ENCODE measurements at regions not wholly inside any gene's neighbourhood (a gene's known extent, or its start where the extent isn't known, plus 50 kb on each side); places are given as distances from the start of the nearest gene placed in this dataset.

DNA sequence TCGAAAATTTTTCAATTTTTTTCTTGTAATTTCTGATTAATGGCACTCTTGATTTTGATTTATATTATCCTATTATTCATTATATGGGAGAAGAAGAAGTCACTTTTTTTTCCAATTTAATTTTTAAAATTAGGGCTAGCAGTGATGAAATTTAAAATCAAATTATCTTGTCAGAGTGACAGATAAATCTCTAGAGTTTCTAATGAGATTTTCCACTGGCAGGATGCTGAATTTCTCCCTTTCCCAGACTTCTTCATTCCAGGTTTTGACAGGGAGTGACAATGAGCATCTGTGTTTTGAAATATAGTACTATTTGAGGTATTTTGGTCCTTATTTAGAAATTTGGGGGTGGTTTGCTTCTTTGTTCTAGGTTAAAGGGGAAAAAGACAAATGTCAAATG, 2274.1 kb downstream of the MAT2B start:
- DNase-seq (ENCODE audit: low read depth in 4 of 4, low spot score in 2 of 4) = no peak

DNA sequence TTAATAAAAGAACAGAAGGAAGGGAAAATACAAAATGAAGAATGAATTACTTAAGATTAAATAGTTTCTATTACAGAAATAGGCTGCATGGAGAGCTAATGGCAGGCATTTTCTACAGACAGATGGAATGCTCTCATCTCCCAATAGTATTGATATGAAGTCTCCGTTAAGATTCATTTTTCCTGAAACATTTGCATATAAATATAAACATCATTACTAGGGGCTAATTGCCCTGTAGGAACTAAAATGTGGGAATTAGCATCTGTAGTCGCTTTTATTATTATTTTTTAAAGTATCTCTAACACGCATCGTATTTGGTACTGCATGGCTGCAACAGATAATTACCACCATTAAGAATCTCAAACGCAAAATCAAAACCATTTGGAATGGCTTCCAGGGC, 2275.5 kb downstream of the MAT2B start:
- DNase-seq (ENCODE audit: low read depth in 4 of 4, low spot score in 2 of 4) = no peak

GRCh38 chr5:165781738-165782137, 2276.3 kb downstream of the MAT2B start:
- no peak for DNase-seq (ENCODE audit: low read depth in 4 of 4, low spot score in 2 of 4)

GRCh38 chr5:165783024-165783423, 2277.6 kb downstream of the MAT2B start:
- DNase-seq (ENCODE audit: low read depth in 4 of 4, low spot score in 2 of 4) = no peak

- DNase-seq (ENCODE audit: low read depth in 4 of 4, low spot score in 2 of 4) = no peak
These were observed 2280.7 kb downstream of the MAT2B start for GRCh38 chr5:165786073-165786472.

DNA sequence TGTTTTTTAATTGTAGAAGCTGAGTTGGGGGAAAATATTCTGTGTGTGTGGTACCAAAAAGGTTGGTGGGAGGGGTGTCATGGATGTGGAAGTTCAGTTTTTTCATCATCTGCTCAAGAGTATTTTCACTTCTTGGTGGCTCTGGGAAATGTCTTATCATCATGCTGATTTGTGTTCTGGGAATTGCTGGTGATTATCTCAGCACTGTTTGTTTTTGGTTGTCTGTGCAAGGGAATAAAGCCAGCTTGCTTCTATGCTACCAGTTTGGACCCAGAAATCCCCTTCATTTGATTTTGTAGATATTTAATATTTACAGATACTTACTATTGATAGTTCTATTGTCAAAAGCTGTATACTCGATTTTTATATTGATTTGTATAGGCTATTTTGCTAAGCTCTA, 2289.7 kb downstream of the MAT2B start:
- DNase-seq (ENCODE audit: low read depth in 4 of 4, low spot score in 2 of 4) = no peak

DNA sequence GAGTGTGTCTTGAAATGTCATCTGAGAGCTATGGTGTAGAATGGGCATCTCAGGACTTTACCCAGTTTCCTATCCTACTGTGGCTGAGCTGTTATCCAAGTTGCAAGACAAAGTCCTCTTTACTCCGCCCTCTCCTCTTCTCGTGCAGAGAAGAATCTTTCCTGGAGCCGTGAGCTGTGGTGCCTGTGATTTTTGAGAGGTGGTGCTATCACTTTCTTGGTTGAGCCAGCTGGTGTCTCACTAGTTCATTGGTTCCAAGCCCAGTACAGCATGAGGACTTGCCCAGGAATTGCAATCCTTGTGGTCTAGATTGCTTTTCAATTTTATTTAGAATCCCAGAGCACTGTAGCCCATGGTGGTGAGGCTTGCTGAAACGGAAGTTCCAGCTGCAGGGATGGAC, 2300.3 kb downstream of the MAT2B start:
- no peak for DNase-seq (ENCODE audit: low read depth in 4 of 4, low spot score in 2 of 4)

GRCh38 chr5:165808335-165808734, 2302.9 kb downstream of the MAT2B start:
- no peak for DNase-seq (ENCODE audit: low read depth in 4 of 4, low spot score in 2 of 4)

GRCh38 chr5:165809914-165810313, 2304.5 kb downstream of the MAT2B start:
- no peak for DNase-seq (ENCODE audit: low read depth in 4 of 4, low spot score in 2 of 4)

DNA sequence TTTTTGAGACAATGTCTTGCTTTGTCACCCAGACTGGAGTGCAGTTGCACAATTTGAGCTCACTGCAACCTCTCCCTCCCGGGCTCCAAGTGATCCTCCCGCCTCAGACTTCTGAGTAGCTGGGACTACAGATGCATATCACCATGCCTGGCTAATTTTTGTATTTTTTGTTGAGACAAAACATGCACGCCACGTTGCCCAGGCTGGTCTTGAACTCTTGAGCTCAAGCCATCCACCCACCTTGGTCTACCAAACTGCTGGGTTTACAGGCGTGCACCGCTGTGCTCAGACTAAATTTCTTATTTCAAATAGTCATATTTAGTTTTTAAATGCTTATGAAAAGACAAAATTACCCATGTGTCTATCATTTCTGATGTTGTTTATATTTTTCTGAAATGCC, 2324.1 kb downstream of the MAT2B start:
- DNase-seq (ENCODE audit: low read depth in 4 of 4, low spot score in 2 of 4) = no peak

GRCh38 chr5:165834891-165835290, 2329.5 kb downstream of the MAT2B start:
- DNase-seq (ENCODE audit: low read depth in 4 of 4, low spot score in 2 of 4) = no peak

DNA sequence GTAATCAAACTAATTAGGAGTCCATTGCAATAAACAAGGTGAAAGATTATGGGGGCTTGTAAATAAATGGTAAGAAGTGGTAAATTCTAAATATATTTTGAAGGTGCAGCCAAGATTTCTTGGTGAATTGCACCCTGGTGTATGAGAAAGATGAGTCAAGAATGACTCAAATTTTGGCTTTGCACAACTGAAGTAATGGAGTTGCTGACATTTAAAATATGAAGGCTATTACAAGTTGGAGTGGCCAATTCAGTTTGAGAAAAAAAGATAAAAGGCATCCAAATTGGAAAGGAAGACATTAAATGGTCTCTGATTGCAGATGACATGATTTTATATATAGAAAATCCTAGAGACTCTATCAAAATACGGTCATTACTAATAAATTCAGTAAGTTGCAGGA, 2330.6 kb downstream of the MAT2B start:
- DNase-seq (ENCODE audit: low read depth in 4 of 4, low spot score in 2 of 4) = no peak

DNA sequence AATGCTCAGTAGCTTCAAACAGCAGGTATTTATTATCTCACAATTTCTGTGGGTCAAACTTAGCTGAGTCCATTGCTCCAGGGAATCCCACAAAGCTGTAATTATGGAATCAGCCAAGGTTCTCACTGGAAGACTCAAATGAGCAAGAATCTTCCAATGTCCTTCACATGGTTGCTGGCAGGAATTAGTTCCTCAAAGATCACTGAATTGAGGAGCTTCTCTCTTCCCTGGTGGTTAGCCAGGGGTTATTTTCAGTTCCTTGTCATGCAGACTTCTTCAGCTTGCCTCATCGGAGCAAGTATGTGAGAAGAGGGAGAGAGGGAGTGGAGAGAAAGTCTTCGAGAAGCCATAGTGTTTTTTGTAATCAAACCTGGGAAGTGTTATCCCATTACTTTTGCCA, 2331.9 kb downstream of the MAT2B start:
- DNase-seq (ENCODE audit: low read depth in 4 of 4, low spot score in 2 of 4) = no peak

- no peak for DNase-seq (ENCODE audit: low read depth in 4 of 4, low spot score in 2 of 4)
These were observed 2339.2 kb downstream of the MAT2B start for GRCh38 chr5:165844571-165844970.

GRCh38 chr5:165858118-165858517, 2352.7 kb downstream of the MAT2B start:
- no peak for DNase-seq (ENCODE audit: low read depth in 4 of 4, low spot score in 2 of 4)

DNA sequence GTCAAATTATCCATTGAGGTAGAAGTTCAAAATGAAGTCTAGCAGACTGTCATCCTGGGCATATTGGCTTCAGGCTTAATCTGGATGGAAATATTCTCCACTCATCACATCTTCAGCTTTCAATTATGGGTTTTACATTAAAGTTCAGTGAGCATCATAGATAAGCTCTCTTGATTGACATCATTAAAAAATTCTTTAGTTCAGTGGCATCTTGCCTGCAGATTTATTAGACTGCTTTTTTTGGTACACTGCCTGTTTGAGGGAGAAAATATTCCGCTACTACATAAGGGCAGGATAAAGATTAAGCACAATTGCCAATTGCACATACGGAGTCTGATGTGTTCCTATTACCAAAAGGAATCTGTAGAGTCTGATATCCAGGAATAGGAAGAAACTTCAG, 2353.8 kb downstream of the MAT2B start:
- no peak for DNase-seq (ENCODE audit: low read depth in 4 of 4, low spot score in 2 of 4)

- no peak for DNase-seq (ENCODE audit: low read depth in 4 of 4, low spot score in 2 of 4)
These were observed 2357.8 kb downstream of the MAT2B start for GRCh38 chr5:165863239-165863638.

GRCh38 chr5:165871291-165871690, 2365.9 kb downstream of the MAT2B start:
- no peak for DNase-seq (ENCODE audit: low read depth in 4 of 4, low spot score in 2 of 4)

GRCh38 chr5:165874851-165875250, 2369.4 kb downstream of the MAT2B start:
- no peak for DNase-seq (ENCODE audit: low read depth in 4 of 4, low spot score in 2 of 4)

DNA sequence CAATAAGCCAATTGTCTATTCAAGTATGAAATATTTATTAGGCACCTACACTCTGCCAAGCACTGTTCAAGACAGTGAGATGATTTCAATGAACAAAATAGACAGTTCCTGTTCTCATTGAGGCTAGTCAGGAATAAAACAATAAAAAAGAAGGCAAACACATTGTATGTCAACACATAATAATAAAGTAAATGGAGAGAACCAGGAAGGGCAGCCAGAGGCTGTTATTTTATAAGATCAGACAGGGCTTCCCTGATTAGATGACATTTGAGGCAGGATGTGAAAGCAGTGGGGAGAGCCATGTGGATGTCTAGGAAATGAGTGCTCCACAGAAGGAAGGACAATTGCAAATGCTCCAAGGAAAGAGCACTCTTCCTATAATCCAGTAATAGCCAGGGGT, 2371.1 kb downstream of the MAT2B start:
- DNase-seq (ENCODE audit: low read depth in 4 of 4, low spot score in 2 of 4) = no peak

DNA sequence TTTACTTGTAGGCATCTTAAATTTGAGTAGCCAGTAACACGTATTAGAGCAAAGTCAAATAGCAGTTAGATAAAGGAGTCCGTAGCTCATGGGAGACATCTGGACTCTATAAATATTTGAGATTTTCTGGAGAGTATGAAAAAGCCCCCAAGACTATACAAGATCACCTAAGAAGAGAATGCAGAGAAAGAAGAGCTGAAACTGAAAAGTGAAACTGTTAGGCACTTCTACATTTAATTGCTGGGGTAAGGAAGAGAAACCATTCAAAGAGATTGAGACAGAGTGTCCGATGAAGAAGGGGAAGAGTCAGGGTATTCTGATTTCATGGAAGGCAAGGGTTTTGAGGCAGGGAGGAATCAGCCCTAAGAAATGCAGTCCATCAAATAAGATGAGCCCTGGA, 2372.1 kb downstream of the MAT2B start:
- no peak for DNase-seq (ENCODE audit: low read depth in 4 of 4, low spot score in 2 of 4)

DNA sequence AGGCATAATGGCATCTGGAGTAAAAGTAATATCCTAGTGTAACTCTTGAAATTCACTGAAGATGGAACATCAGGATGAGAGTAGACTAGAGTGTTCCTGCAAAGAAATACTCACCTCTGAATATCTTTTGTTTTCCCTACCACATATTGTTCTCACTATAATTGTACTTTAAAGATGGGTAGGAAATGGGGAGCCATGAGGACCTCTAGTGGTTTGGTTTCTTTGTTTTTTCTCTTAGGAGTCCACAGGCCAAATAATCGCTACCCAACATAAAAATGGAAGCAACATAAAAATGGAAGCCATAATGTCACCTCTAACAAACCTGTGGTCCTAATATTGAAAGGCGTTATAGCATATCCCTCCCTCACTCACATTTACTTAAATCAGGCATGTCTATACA, 2375.8 kb downstream of the MAT2B start:
- DNase-seq (ENCODE audit: low read depth in 4 of 4, low spot score in 2 of 4) = no peak

- DNase-seq (ENCODE audit: low read depth in 4 of 4, low spot score in 2 of 4) = no peak
These were observed 2376.7 kb downstream of the MAT2B start for GRCh38 chr5:165882099-165882498.

All from left renal cortex interstitium (tissue), 4 donors.